HCT116 (cell line): ENCODE measurements at regions not wholly inside any gene's neighbourhood (a gene's known extent, or its start where the extent isn't known, plus 50 kb on each side); places are given as distances from the start of the nearest gene placed in this dataset.

Experiments
- ATAC-seq: fragments of 200-7000 bp; cut with Tn5 transposase; 2 replicates; pipeline ENCODE4 v1.9.1; 2020; ENCODE audit warnings: mild to moderate bottlenecking, moderate library complexity
- BruUV-seq: library from RNA; stranded (reverse); fragments of 400-500 nt; replicated peaks from 2 replicates; lab custom pipeline; 2021; lab: Mats Ljungman, UMichigan
- CTCF ChIA-PET: fragments of 300-600 bp; sonication (Branson Sonifier 250); formaldehyde crosslinking; loops from one replicate; lab custom pipeline; 2021; ENCODE audit warnings: antibody characterized with exemption; lab: Charles Lee
- POLR2A ChIA-PET: fragments of 300-600, 350-600 bp; sonication (Branson Sonifier 250); formaldehyde crosslinking; loops from one replicate; lab custom pipeline; 2021; ENCODE audit warnings: antibody characterized with exemption; lab: Charles Lee
- RAD21 ChIA-PET, 2 experiments: fragments of 300-600 bp; sonication (Branson Sonifier 250); formaldehyde crosslinking; loops; one replicate each; lab custom pipeline; 2023; ENCODE audit warnings: low total read pairs in 2 of 2; ENCODE audit not compliant: uncharacterized antibody in 2 of 2, unreplicated experiment in 2 of 2, low non-redundant PET in 1 of 2; lab: Charles Lee
- DNase-seq: peaks from one replicate; pipeline ENCODE4 v3.0.0-alpha.2; 2010; ENCODE audit warnings: low read depth, low spot score
- H2AFZ ChIP-seq: fragments of 200-600 bp; shearing (Covaris generic), sonication (generic); 2 replicates; pipeline ENCODE4 v1.6.1; 2017; ENCODE audit warnings: low read depth, mixed run types, mixed read lengths, antibody characterized with exemption, low read length; ENCODE audit not compliant: poor library complexity, severe bottlenecking
- H3K27ac ChIP-seq: 2 replicates; pipeline ENCODE4 v1.5.1; 2012; ENCODE audit warnings: low read depth, low read length
- H3K27me3 ChIP-seq: fragments of 200-600 bp; sonication (generic); 2 replicates; pipeline ENCODE4 v1.6.1; 2016; ENCODE audit warnings: mixed run types, low read length, mixed read lengths; ENCODE audit not compliant: insufficient read depth
- H3K36me3 ChIP-seq, 2 experiments: fragments of 200-500 bp in 1 of 2; fragments of 200-600 bp in 1 of 2; sonication (Bioruptor generic) in 1 of 2; sonication (generic) in 1 of 2; 2 replicates each; pipeline versions ENCODE4 v1.5.1 to v1.6.1; 2014 to 2016; ENCODE audit warnings: low read length in 2 of 2, inconsistent platforms in 1 of 2, mixed read lengths in 1 of 2, mixed run types in 1 of 2; ENCODE audit not compliant: insufficient read depth in 2 of 2, control insufficient read depth in 1 of 2
- H3K4me1 ChIP-seq, 2 experiments: fragments of 200-600 bp in 1 of 2; sonication (generic) in 1 of 2; 2 replicates each; pipeline versions ENCODE4 v1.5.1 to v1.6.1; 2012 to 2017; ENCODE audit warnings: low read length in 2 of 2, inconsistent platforms in 1 of 2, mild to moderate bottlenecking in 1 of 2, mixed read lengths in 1 of 2, mixed run types in 1 of 2, moderate library complexity in 1 of 2; ENCODE audit not compliant: insufficient read depth in 2 of 2, control insufficient read depth in 1 of 2
- H3K4me2 ChIP-seq: fragments of 200-600 bp; sonication (generic); 2 replicates; pipeline ENCODE4 v1.6.1; 2017; ENCODE audit warnings: mixed run types, low read length, mixed read lengths
- H3K4me3 ChIP-seq, 2 experiments: fragments of 200-600 bp in 1 of 2; sonication (generic) in 1 of 2; replicated peaks in 1 of 2; 2 replicates each; pipeline ENCODE4 v1.5.1; 2011 to 2016; ENCODE audit warnings: low read length in 2 of 2, control low read depth in 1 of 2, low read depth in 1 of 2, mild to moderate bottlenecking in 1 of 2, mixed read lengths in 1 of 2, mixed run types in 1 of 2
- H3K79me2 ChIP-seq: fragments of 200-600 bp; sonication (generic); 2 replicates; pipeline ENCODE4 v1.6.1; 2017; ENCODE audit warnings: mild to moderate bottlenecking, mixed run types, low read length, moderate library complexity, mixed read lengths; ENCODE audit not compliant: insufficient read depth
- H3K9ac ChIP-seq: fragments of 200-600 bp; sonication (generic); 2 replicates; pipeline ENCODE4 v1.6.1; 2016; ENCODE audit warnings: low read length, mixed read lengths
- H3K9me2 ChIP-seq: fragments of 200-600 bp; sonication (generic), shearing (Covaris generic); 2 replicates; pipeline ENCODE4 v1.6.1; 2017; ENCODE audit warnings: mixed run types, mild to moderate bottlenecking, moderate library complexity; ENCODE audit not compliant: insufficient read depth
- H3K9me3 ChIP-seq, 2 experiments: fragments of 200-500 bp in 1 of 2; fragments of 200-600 bp in 1 of 2; sonication (Bioruptor generic) in 1 of 2; sonication (generic) in 1 of 2; 2 replicates each; pipeline ENCODE4 v1.6.1; 2014 to 2017; ENCODE audit warnings: low read length in 2 of 2, mixed read lengths in 2 of 2, inconsistent platforms in 1 of 2, low read depth in 1 of 2, mild to moderate bottlenecking in 1 of 2, mixed run types in 1 of 2, moderate library complexity in 1 of 2; ENCODE audit not compliant: control insufficient read depth in 1 of 2, insufficient read depth in 1 of 2
- H4K20me1 ChIP-seq: fragments of 200-600 bp; sonication (generic), shearing (Covaris generic); 2 replicates; pipeline ENCODE4 v1.6.1; 2017; ENCODE audit warnings: mixed run types, mild to moderate bottlenecking, moderate library complexity; ENCODE audit not compliant: insufficient read depth
- CBX3 ChIP-seq: IDR thresholded peaks from 2 replicates; pipeline ENCODE4 v1.6.1; 2012; ENCODE audit warnings: low read depth
- CTCF ChIP-seq, 3 experiments: fragments of 200-600 bp in 1 of 3; sonication (generic) in 1 of 3; IDR thresholded peaks in 2 of 3; conservative IDR thresholded peaks in 1 of 3; 2 replicates each; pipeline ENCODE4 v1.5.1; 2012 to 2017; ENCODE audit warnings: low read depth in 2 of 3, low read length in 2 of 3, antibody characterized with exemption in 1 of 3, borderline replicate concordance in 1 of 3, control low read depth in 1 of 3, mild to moderate bottlenecking in 1 of 3, mixed read lengths in 1 of 3, mixed run types in 1 of 3, moderate library complexity in 1 of 3; ENCODE audit not compliant: insufficient read depth in 1 of 3
- POLR2A ChIP-seq: IDR thresholded peaks from 2 replicates; pipeline ENCODE4 v1.7.0; 2011; ENCODE audit warnings: borderline replicate concordance; ENCODE audit not compliant: insufficient read depth, insufficient read length; ENCODE audit errors: extremely low read depth
- RAD21 ChIP-seq: IDR thresholded peaks from 2 replicates; pipeline ENCODE4 v1.6.1; 2012; ENCODE audit warnings: low read depth, mild to moderate bottlenecking
- ZFX ChIP-seq: fragments of 450-650 bp; IDR thresholded peaks from 2 replicates; pipeline ENCODE4 v1.6.1; 2017
- intact Hi-C: fragments of 100-400 bp; cut with micrococcal nuclease; formaldehyde crosslinking; loops from 2 replicates; pipeline ENCODE4 v1.10.0; 2022
- TF ChIP-seq, protein P1 (sequence below): IDR thresholded peaks from 2 replicates; pipeline ENCODE4 v1.6.1; 2012
- TF ChIP-seq, protein P2 (sequence below): IDR thresholded peaks from 2 replicates; pipeline ENCODE4 v1.6.1; 2012; ENCODE audit warnings: low read depth

- H3K27ac ChIP-seq: no peak overlapping the region
- ATAC-seq (no peak), DNase-seq (no peak)
- POLR2A ChIA-PET: no interaction called here
- intact Hi-C loops: no loop called here
- no peaks in the 10 kb centered on the region for H3K9me3 ChIP-seq
- H2AFZ ChIP-seq: no peak overlapping the region
- no peaks in the 10 kb centered on the region for H3K36me3 ChIP-seq
- H3K79me2 ChIP-seq: no peaks in the 10 kb centered on the region
- H3K4me2 ChIP-seq: no peak overlapping the region
- H4K20me1 ChIP-seq: no peaks in the 10 kb centered on the region
- TF ChIP-seq, protein P1, sequence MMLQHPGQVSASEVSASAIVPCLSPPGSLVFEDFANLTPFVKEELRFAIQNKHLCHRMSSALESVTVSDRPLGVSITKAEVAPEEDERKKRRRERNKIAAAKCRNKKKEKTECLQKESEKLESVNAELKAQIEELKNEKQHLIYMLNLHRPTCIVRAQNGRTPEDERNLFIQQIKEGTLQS: no peak
- TF ChIP-seq POLR2A: no peak
- TF ChIP-seq CBX3: no peak
- TF ChIP-seq RAD21: no peak
- TF ChIP-seq, protein P2, sequence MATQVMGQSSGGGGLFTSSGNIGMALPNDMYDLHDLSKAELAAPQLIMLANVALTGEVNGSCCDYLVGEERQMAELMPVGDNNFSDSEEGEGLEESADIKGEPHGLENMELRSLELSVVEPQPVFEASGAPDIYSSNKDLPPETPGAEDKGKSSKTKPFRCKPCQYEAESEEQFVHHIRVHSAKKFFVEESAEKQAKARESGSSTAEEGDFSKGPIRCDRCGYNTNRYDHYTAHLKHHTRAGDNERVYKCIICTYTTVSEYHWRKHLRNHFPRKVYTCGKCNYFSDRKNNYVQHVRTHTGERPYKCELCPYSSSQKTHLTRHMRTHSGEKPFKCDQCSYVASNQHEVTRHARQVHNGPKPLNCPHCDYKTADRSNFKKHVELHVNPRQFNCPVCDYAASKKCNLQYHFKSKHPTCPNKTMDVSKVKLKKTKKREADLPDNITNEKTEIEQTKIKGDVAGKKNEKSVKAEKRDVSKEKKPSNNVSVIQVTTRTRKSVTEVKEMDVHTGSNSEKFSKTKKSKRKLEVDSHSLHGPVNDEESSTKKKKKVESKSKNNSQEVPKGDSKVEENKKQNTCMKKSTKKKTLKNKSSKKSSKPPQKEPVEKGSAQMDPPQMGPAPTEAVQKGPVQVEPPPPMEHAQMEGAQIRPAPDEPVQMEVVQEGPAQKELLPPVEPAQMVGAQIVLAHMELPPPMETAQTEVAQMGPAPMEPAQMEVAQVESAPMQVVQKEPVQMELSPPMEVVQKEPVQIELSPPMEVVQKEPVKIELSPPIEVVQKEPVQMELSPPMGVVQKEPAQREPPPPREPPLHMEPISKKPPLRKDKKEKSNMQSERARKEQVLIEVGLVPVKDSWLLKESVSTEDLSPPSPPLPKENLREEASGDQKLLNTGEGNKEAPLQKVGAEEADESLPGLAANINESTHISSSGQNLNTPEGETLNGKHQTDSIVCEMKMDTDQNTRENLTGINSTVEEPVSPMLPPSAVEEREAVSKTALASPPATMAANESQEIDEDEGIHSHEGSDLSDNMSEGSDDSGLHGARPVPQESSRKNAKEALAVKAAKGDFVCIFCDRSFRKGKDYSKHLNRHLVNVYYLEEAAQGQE: no peak
- TF ChIP-seq CTCF (IDR thresholded peaks at IDR 0.05 in 2 of 3, conservative IDR thresholded peaks at IDR 0.05 in 1 of 3; ENCODE audit: borderline replicate concordance in 1 of 3, insufficient read depth in 1 of 3, low read depth in 2 of 3, low read length in 2 of 3): no peak
- no peak for TF ChIP-seq ZFX
- TF ChIP-seq, all 23 proteins: peak for 0
- ChIA-PET RAD21 (interaction anchor here in 1 of 2 experiments (0.7 kb wide), 1 partner anchor 361 kb away, joined by 3 read pairs; no protein-coding TSS in a partner anchor), CTCF (no interaction called here)
- Histone ChIP-seq H3K9me2 (no peaks in the 10 kb centered on the region), H3K4me1 (no peaks in the 10 kb centered on the region), H3K9ac (no peak overlapping the region), H3K27me3 (peaks cover 25% of the 10 kb centered on the region), H3K4me3 (no peak overlapping the region)
- BruUV-seq: no TSS peak
These were observed 299.6 kb downstream of the TDRD3 start for GRCh38 chr13:60696602-60697001.
